ENCODE measurements at regions not wholly inside any gene's neighbourhood (a gene's known extent, or its start where the extent isn't known, plus 50 kb on each side); places are given as distances from the start of the nearest gene placed in this dataset.

DNA sequence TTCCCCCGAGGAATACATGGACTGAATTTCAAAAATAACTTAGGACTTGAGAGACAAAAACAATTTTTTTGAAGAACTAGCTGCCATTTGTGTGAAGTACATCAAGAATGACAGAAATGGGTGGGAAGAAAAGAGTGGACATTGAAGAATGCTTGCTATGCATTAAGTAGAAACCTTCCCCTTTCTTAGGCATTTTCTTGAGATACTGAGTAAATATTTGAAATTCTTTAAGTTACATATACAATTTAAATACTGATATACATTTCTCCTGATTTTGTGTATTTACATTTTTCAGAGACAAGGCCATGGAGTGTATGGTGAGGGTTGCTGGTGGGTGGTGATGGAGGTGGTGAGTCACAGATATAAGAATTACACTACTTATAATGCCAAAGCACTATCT is 319.3 kb upstream of the ADAMTSL1 start:
- no peak for TF ChIP-seq SOX6 (IDR thresholded peaks at IDR 0.05)
- no peak for TF ChIP-seq SOX6 (CRISPR knock-in tag; IDR thresholded peaks at IDR 0.05)
- TF ChIP-seq ZNF652 (CRISPR knock-in tag; IDR thresholded peaks at IDR 0.05; ENCODE audit: borderline replicate concordance, low read depth), result no peak
- no peak for TF ChIP-seq HCFC1 (IDR thresholded peaks at IDR 0.05; ENCODE audit: low read depth, low read length)
- no peak for TF ChIP-seq ZNF576 (CRISPR knock-in tag; IDR thresholded peaks at IDR 0.05)
- TF ChIP-seq ZNF841 (CRISPR knock-in tag; IDR thresholded peaks at IDR 0.05; ENCODE audit: borderline replicate concordance), result no peak
- Histone ChIP-seq H4K20me1 (ENCODE audit: insufficient read depth, low read length) (no peaks in the 10 kb centered on the region), H3K4me2 (ENCODE audit: low read depth, low read length) (no peak overlapping the region), H3K79me2 (ENCODE audit: insufficient read depth, low read length) (no peaks in the 10 kb centered on the region), H3K4me1 (ENCODE audit: insufficient read depth, low read length) (no peaks in the 10 kb centered on the region), H3K27ac (ENCODE audit: extremely low read length, insufficient read depth, low read length) (no peak overlapping the region), H2AFZ (ENCODE audit: low read length) (no peak overlapping the region), H3K4me3 (replicated peaks in 1 of 3; ENCODE audit: insufficient read depth in 1 of 3, low read depth in 2 of 3, low read length in 3 of 3) (no peak overlapping the region), H3K9me3 (ENCODE audit: low read length) (no peaks in the 10 kb centered on the region), H3K36me3 (replicated peaks in 1 of 2; ENCODE audit: control insufficient read depth in 1 of 2, insufficient read depth in 2 of 2, low read length in 2 of 2) (no peaks in the 10 kb centered on the region), H3K27me3 (ENCODE audit: control insufficient read depth in 1 of 2, insufficient read depth in 2 of 2, low read length in 2 of 2) (no peaks in the 10 kb centered on the region), H3K9ac (ENCODE audit: insufficient read depth, low read depth, low read length) (no peak overlapping the region)
- intact Hi-C loops (cut with micrococcal nuclease; ENCODE audit: unreplicated experiment), result no loop called here
- ATAC-seq (no peak), FAIRE-seq (no peak), DNase-seq (ENCODE audit: low spot score) (no peak)
- ChIA-PET CTCF (ENCODE audit: low intra/inter-chr PET ratio, low total read pairs) (no interaction called here), POLR2A (no interaction called here)
- 4% methylated on average over 1 of the region's 1 CpG for WGBS (ENCODE audit: low lambda C conversion rate)
- BruUV-seq (replicated peaks), result no TSS peak
- in situ Hi-C loops (cut with HindIII; ENCODE audit: extremely low pct_ligation_motif_present, low pct_unique_long_range_greater_than_20kb), result no loop called here

DNA sequence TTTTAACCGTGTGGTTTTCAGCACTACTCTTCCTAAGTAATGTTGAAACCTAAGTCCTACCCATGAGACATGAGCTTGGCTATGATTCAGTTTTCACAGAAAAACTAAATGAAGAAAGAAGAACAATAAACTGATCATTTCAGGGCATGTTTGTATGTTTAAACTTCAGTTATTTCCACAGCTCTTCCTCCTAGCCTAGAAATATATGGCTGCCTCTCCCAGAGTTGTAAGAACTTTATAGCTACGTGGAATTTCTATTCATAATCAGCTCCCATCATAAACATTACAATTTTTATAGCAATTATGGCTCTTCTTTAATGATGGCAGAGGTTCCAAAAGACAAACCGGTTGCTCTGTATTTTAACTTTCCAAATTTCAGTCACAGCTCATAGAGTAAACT is 314.7 kb upstream of the ADAMTSL1 start:
- ChIA-PET POLR2A (no interaction called here), CTCF (ENCODE audit: low intra/inter-chr PET ratio, low total read pairs) (no interaction called here)
- Histone ChIP-seq H2AFZ (ENCODE audit: low read length) (no peak overlapping the region), H3K79me2 (ENCODE audit: insufficient read depth, low read length) (no peaks in the 10 kb centered on the region), H3K4me1 (ENCODE audit: insufficient read depth, low read length) (no peaks in the 10 kb centered on the region), H3K4me2 (ENCODE audit: low read depth, low read length) (no peak overlapping the region), H3K36me3 (replicated peaks in 1 of 2; ENCODE audit: control insufficient read depth in 1 of 2, insufficient read depth in 2 of 2, low read length in 2 of 2) (no peaks in the 10 kb centered on the region), H3K4me3 (replicated peaks in 1 of 3; ENCODE audit: insufficient read depth in 1 of 3, low read depth in 2 of 3, low read length in 3 of 3) (no peak overlapping the region), H3K9me3 (ENCODE audit: low read length) (no peaks in the 10 kb centered on the region), H3K27ac (ENCODE audit: extremely low read length, insufficient read depth, low read length) (no peak overlapping the region), H4K20me1 (ENCODE audit: insufficient read depth, low read length) (no peaks in the 10 kb centered on the region), H3K9ac (ENCODE audit: insufficient read depth, low read depth, low read length) (no peak overlapping the region), H3K27me3 (ENCODE audit: control insufficient read depth in 1 of 2, insufficient read depth in 2 of 2, low read length in 2 of 2) (no peaks in the 10 kb centered on the region)
- ATAC-seq (no peak), DNase-seq (ENCODE audit: low spot score) (no peak), FAIRE-seq (no peak)
- 2% methylated on average over 3 of the region's 3 CpGs for WGBS (ENCODE audit: low lambda C conversion rate)
- intact Hi-C loops (cut with micrococcal nuclease; ENCODE audit: unreplicated experiment) (no loop called here), in situ Hi-C loops (cut with HindIII; ENCODE audit: extremely low pct_ligation_motif_present, low pct_unique_long_range_greater_than_20kb) (no loop called here)
- BruUV-seq (replicated peaks), result no TSS peak
- TF ChIP-seq TBX3 (IDR thresholded peaks at IDR 0.05; ENCODE audit: borderline replicate concordance), result no peak
- no peak for TF ChIP-seq ZNF143 (CRISPR knock-in tag; IDR thresholded peaks at IDR 0.05)
- TF ChIP-seq, protein P1, sequence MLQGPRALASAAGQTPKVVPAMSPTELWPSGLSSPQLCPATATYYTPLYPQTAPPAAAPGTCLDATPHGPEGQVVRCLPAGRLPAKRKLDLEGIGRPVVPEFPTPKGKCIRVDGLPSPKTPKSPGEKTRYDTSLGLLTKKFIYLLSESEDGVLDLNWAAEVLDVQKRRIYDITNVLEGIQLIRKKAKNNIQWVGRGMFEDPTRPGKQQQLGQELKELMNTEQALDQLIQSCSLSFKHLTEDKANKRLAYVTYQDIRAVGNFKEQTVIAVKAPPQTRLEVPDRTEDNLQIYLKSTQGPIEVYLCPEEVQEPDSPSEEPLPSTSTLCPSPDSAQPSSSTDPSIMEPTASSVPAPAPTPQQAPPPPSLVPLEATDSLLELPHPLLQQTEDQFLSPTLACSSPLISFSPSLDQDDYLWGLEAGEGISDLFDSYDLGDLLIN (CRISPR knock-in tag; IDR thresholded peaks at IDR 0.05; ENCODE audit: borderline replicate concordance), result no peak
- no peak for TF ChIP-seq SAFB2 (CRISPR knock-in tag; IDR thresholded peaks at IDR 0.05; ENCODE audit: borderline replicate concordance, low read depth)
- no peak for TF ChIP-seq CEBPB (IDR thresholded peaks at IDR 0.05; ENCODE audit: borderline replicate concordance, low read depth, low read length)
- TF ChIP-seq THAP9 (CRISPR knock-in tag; IDR thresholded peaks at IDR 0.05; ENCODE audit: borderline replicate concordance), result no peak
- no peak for TF ChIP-seq ZNF790 (CRISPR knock-in tag; IDR thresholded peaks at IDR 0.05; ENCODE audit: borderline replicate concordance)
- TF ChIP-seq, protein P2, sequence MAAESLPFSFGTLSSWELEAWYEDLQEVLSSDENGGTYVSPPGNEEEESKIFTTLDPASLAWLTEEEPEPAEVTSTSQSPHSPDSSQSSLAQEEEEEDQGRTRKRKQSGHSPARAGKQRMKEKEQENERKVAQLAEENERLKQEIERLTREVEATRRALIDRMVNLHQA (CRISPR knock-in tag; IDR thresholded peaks at IDR 0.05), result no peak

Data from HepG2 (cell line).